ENCODE measurements at regions not wholly inside any gene's neighbourhood (a gene's known extent, or its start where the extent isn't known, plus 50 kb on each side); places are given as distances from the start of the nearest gene placed in this dataset.

- no peak overlapping the region for H3K56ac ChIP-seq (ENCODE audit: insufficient read length, low read depth, low read length)
- H3K23ac ChIP-seq (ENCODE audit: insufficient read length, low read depth, low read length) = no peak overlapping the region
- H3K27ac Mint-ChIP-seq = no peak overlapping the region
- no peak overlapping the region for H3K27ac ChIP-seq (ENCODE audit: insufficient read length, low read depth, low read length)
- H4K8ac ChIP-seq (replicated peaks; ENCODE audit: insufficient read length, low read depth, low read length) = no peak overlapping the region
- H4K91ac ChIP-seq (ENCODE audit: insufficient read length, low read depth, low read length) = no peak overlapping the region
- no peak overlapping the region for H3K18ac ChIP-seq (ENCODE audit: insufficient read length, low read depth, low read length)
- H3K79me2 ChIP-seq (ENCODE audit: insufficient read depth, low read length) = no peaks in the 10 kb centered on the region
- no peaks in the 10 kb centered on the region; a peak in 2 of 5 replicates for H3K9me3 Mint-ChIP-seq
- H3K9me3 ChIP-seq (ENCODE audit: control insufficient read depth, low read depth, low read length) = no peaks in the 10 kb centered on the region
- H3K23me2 ChIP-seq (ENCODE audit: insufficient read length, low read depth, low read length, poor library complexity, severe bottlenecking) = no peaks in the 10 kb centered on the region
- H2BK120ac ChIP-seq (ENCODE audit: low read depth, low read length, poor library complexity, severe bottlenecking) = no peak overlapping the region
- no peak for DNase-seq
- H3K27me3 Mint-ChIP-seq (ENCODE audit: low read depth) = no peaks in the 10 kb centered on the region
- no peak overlapping the region for H2BK5ac ChIP-seq (ENCODE audit: insufficient read length, low read length)
- no peak overlapping the region for H2AK5ac ChIP-seq (ENCODE audit: insufficient read length, low read length)
- no peak overlapping the region for H2BK12ac ChIP-seq (ENCODE audit: insufficient read length, low read depth, low read length)
- no peak overlapping the region for H2BK20ac ChIP-seq (ENCODE audit: low read depth, low read length, poor library complexity, severe bottlenecking)
- no peak overlapping the region for H3K4ac ChIP-seq (ENCODE audit: low read depth, low read length)
- no peak overlapping the region for H2AFZ ChIP-seq (ENCODE audit: low read length)
- no peaks in the 10 kb centered on the region for H3K79me1 ChIP-seq (ENCODE audit: insufficient read depth, low read depth, low read length, poor library complexity, severe bottlenecking)
- no peak overlapping the region for H3T11ph ChIP-seq (ENCODE audit: low read length)
- H3K4me1 Mint-ChIP-seq = peaks cover 12 to 17% of the 10 kb centered on the region in 2 experiments
- no peak overlapping the region for H3K14ac ChIP-seq (ENCODE audit: insufficient read depth, low read length)
- peaks cover 0 to 5% (median 0%) of the 10 kb centered on the region in 3 experiments; a peak in 2 of 7 replicates for H3K36me3 Mint-ChIP-seq (ENCODE audit: insufficient read depth in 1 of 3, low read depth in 3 of 3)
- H3K4me2 ChIP-seq (ENCODE audit: insufficient read depth, insufficient read length, low read length) = no peak overlapping the region
- no peak overlapping the region for H4K5ac ChIP-seq (ENCODE audit: insufficient read length, low read depth, low read length)
- no peak overlapping the region for H3K9ac ChIP-seq (ENCODE audit: extremely low read depth, insufficient read length, low read length)
- H4K20me1 ChIP-seq (ENCODE audit: control insufficient read depth, insufficient read depth, insufficient read length) = no peaks in the 10 kb centered on the region
- no peaks in the 10 kb centered on the region for H3K27me3 ChIP-seq (ENCODE audit: insufficient read depth, low read length)
- no peaks in the 10 kb centered on the region; the same call in 1 of the 2 replicates for H3K4me1 ChIP-seq (ENCODE audit: insufficient read depth, low read length)
- no peak overlapping the region for H2BK15ac ChIP-seq (ENCODE audit: low read depth, low read length)
- TF ChIP-seq CTCF (conservative IDR thresholded peaks at IDR 0.05) = no peak
- H3K4me3 Mint-ChIP-seq = no peak overlapping the region
Observed at GRCh38 chr6:125623085-125623484, 126.3 kb upstream of the HEY2 start.
